Karpas-422 (cell line): ENCODE measurements at regions not wholly inside any gene's neighbourhood (a gene's known extent, or its start where the extent isn't known, plus 50 kb on each side); places are given as distances from the start of the nearest gene placed in this dataset.

Source experiments
- DNase-seq: peaks from one replicate; pipeline ENCODE4 v3.0.0-alpha.2; 2015
- H2AFZ ChIP-seq: fragments of 200-600 bp; sonication (generic); 2 replicates; pipeline ENCODE4 v1.6.1; 2014; ENCODE audit warnings: antibody characterized with exemption, low read length, mixed read lengths
- H3K27ac ChIP-seq: fragments of 200-600 bp; sonication (generic); 2 replicates; pipeline ENCODE4 v1.5.1; 2014; ENCODE audit warnings: mild to moderate bottlenecking, low read length, moderate library complexity
- H3K27me3 ChIP-seq: fragments of 200-600 bp; sonication (generic); 2 replicates; pipeline ENCODE4 v1.6.1; 2014; ENCODE audit warnings: low read length, mixed read lengths
- H3K36me3 ChIP-seq: fragments of 200-600 bp; sonication (generic); 2 replicates; pipeline ENCODE4 v1.6.1; 2014; ENCODE audit warnings: low read length, mixed read lengths; ENCODE audit not compliant: insufficient read depth
- H3K4me1 ChIP-seq: fragments of 200-600 bp; sonication (generic); 2 replicates; pipeline ENCODE4 v1.6.1; 2014; ENCODE audit warnings: mild to moderate bottlenecking, low read length, mixed read lengths
- H3K4me2 ChIP-seq: fragments of 200-600 bp; sonication (generic); 2 replicates; pipeline ENCODE4 v1.6.1; 2014; ENCODE audit warnings: low read length, low read depth, mild to moderate bottlenecking; ENCODE audit not compliant: poor library complexity, severe bottlenecking
- H3K4me3 ChIP-seq: fragments of 200-600 bp; sonication (generic); 2 replicates; pipeline ENCODE4 v1.5.1; 2014; ENCODE audit warnings: mild to moderate bottlenecking, antibody characterized with exemption, low read length, mixed read lengths
- H3K79me2 ChIP-seq: fragments of 200-600 bp; sonication (generic); 2 replicates; pipeline ENCODE4 v1.6.1; 2014; ENCODE audit warnings: mild to moderate bottlenecking, low read length, mixed read lengths
- H3K9ac ChIP-seq: fragments of 200-600 bp; sonication (generic); 2 replicates; pipeline ENCODE4 v1.6.0; 2014; ENCODE audit warnings: low read length
- H3K9me2 ChIP-seq: fragments of 200-600 bp; sonication (generic), shearing (Covaris generic); replicated peaks from 2 replicates; pipeline ENCODE4 v1.6.0; 2014; ENCODE audit warnings: mild to moderate bottlenecking, low read length, moderate library complexity; ENCODE audit not compliant: insufficient read depth
- H3K9me3 ChIP-seq: fragments of 300-700, 200-600 bp; sonication (generic); 2 replicates; pipeline ENCODE4 v1.6.1; 2014; ENCODE audit warnings: low read length, mixed read lengths
- H4K20me1 ChIP-seq: fragments of 200-600 bp; sonication (generic); 2 replicates; pipeline ENCODE4 v1.6.1; 2014; ENCODE audit warnings: mild to moderate bottlenecking, antibody characterized with exemption, low read length, low read depth; ENCODE audit not compliant: insufficient read depth

DNA sequence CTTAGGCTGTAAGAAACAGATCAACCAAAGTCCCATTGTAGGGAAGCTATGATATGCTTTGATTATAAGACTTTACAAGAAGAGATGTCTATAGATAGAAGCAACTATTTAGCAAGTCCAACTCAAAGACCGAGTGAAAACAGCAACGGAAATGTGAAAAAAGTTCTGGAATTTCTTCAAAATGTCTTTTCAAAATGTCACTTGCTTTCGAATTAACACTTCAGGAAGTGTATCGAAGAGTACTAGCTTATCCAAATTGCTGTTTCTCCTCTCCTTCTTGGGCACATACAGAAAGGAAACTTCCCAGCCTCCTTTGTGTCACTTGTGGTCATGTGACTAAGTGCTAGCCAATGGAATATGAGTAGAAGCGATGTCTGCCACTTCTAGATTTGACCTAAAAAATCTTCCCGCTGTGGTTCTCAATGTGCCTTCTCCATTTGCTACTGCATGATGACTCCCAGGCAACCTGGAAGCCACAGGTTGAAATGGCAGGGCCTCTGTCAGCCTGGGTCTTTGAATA, 89.9 kb downstream of the TSEN15 start:
- no peaks in the 10 kb centered on the region for H3K36me3 ChIP-seq
- H3K27me3 ChIP-seq: no peaks in the 10 kb centered on the region
- H3K9ac ChIP-seq: no peak overlapping the region
- H3K4me3 ChIP-seq: no peak overlapping the region
- no peak overlapping the region for H3K4me2 ChIP-seq
- H2AFZ ChIP-seq: no peak overlapping the region
- H3K9me2 ChIP-seq: no peaks in the 10 kb centered on the region
- no peaks in the 10 kb centered on the region for H4K20me1 ChIP-seq
- H3K79me2 ChIP-seq: no peaks in the 10 kb centered on the region
- DNase-seq: no peak
- H3K9me3 ChIP-seq: no peaks in the 10 kb centered on the region
- H3K27ac ChIP-seq: no peak overlapping the region
- no peaks in the 10 kb centered on the region for H3K4me1 ChIP-seq

DNA sequence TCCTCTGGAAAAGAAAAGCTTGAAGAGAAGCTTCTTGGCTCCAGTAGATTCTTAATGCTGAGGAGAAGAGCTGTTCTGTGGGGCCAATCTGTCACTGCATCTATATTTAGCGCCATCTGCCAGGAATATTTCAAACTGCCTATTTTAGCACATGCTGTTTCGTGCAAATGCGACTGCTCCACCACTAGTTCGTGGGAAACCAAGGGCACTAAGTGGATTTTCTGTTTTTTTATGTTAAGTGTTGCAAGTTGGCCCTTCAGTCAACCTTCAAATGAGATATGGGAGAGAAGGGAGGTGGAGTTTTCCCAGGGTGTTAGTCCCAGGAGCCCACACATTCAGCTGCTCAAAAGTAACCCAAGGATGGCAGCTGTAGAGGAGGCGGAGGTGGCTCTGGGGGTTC, 91.9 kb downstream of the TSEN15 start:
- Histone ChIP-seq H3K27ac (no peak overlapping the region), H3K9me3 (no peaks in the 10 kb centered on the region), H3K9ac (no peak overlapping the region), H3K36me3 (no peaks in the 10 kb centered on the region), H3K4me1 (no peaks in the 10 kb centered on the region), H3K27me3 (no peaks in the 10 kb centered on the region), H3K4me2 (no peak overlapping the region), H4K20me1 (no peaks in the 10 kb centered on the region), H3K4me3 (no peak overlapping the region), H2AFZ (no peak overlapping the region), H3K9me2 (no peaks in the 10 kb centered on the region), H3K79me2 (no peaks in the 10 kb centered on the region)
- DNase-seq: no peak

DNA sequence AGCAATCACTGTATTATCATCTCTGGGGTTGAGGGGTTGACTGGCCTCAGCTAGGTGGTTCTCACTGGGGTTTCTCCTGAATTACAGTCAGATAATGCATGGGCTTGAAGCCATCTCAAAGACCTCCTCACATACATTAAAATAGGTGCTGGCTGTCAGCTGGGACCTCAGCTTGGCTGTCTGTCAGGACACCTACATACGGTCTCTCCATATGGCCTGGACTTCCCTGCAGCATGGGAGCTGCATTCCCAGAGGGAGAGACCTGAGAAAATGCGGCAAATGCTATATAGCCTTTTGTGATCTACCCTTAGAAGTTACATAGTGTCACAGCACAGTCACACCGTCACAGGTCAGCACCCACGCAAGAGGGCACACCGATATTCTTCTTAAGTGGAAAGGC, 93.6 kb downstream of the TSEN15 start:
- H3K4me2 ChIP-seq: no peak overlapping the region
- H3K9me3 ChIP-seq: no peaks in the 10 kb centered on the region
- H3K4me1 ChIP-seq: no peaks in the 10 kb centered on the region
- H3K9me2 ChIP-seq: no peaks in the 10 kb centered on the region
- no peaks in the 10 kb centered on the region for H3K79me2 ChIP-seq
- no peaks in the 10 kb centered on the region for H3K36me3 ChIP-seq
- no peak for DNase-seq
- no peak overlapping the region for H3K27ac ChIP-seq
- no peak overlapping the region for H3K9ac ChIP-seq
- no peaks in the 10 kb centered on the region for H4K20me1 ChIP-seq
- no peak overlapping the region for H2AFZ ChIP-seq
- no peak overlapping the region for H3K4me3 ChIP-seq
- no peaks in the 10 kb centered on the region for H3K27me3 ChIP-seq

DNA sequence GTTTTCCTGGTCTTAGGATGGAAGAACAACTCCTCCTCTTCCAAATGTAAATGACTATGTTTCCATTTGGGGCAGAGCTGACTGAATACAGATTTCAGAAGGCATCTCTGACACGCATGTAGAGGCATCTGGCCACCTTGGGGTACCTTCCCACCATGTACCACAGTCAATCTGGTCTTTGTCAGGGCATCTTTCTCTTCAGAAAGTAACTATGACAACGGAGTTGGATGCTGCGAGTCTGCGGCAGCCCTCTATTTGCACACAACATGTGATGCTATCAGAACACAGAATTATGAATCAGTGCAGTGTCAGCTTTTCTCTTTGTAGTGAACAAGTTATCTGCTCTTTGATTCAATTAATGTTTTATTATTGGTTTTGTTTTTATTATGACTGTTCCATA, 94.7 kb downstream of the TSEN15 start:
- Histone ChIP-seq H3K9me3 (no peaks in the 10 kb centered on the region), H3K27me3 (no peaks in the 10 kb centered on the region), H3K27ac (no peak overlapping the region), H3K9ac (no peak overlapping the region), H4K20me1 (no peaks in the 10 kb centered on the region), H3K9me2 (no peaks in the 10 kb centered on the region), H3K4me3 (no peak overlapping the region), H3K4me2 (no peak overlapping the region), H3K4me1 (no peaks in the 10 kb centered on the region), H2AFZ (no peak overlapping the region), H3K36me3 (no peaks in the 10 kb centered on the region), H3K79me2 (no peaks in the 10 kb centered on the region)
- DNase-seq: no peak

DNA sequence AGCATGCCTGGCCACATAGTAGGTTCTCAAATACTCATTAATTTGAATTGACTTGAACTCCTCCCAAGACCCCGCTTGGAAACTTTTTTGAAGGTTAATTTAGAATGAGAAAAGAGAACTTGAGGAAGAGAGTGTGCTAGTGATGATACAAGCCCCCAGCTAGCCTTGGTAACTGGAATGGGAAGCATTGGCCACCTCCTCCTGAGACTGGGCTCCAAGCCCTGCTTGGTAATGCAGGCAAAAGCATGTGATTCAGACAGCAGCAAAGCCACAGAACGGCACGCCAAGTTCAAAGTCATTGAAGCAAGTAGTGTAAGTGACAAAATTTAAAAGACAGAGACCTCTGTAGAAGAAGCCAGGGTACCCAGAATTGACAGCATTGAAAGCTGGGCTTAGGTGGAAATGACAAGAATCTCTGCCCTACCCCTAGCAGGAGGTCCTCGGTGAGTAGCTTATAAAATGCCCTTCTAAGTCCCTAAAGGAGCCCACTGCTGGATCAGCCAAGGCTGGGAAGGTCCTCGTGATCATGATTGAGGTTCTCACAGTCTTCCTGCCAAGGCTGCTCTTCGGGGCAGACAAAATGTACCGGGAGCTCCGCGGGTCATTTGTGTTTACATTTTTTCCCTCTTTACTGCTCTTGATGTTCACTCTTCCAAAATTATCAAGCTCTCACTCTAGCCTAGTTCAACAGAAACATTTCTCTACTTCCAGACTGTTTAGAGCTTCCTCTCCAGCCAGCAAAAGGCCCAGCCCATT, 99.4 kb downstream of the TSEN15 start:
- Histone ChIP-seq H3K4me3 (no peak overlapping the region), H2AFZ (no peak overlapping the region), H3K4me2 (no peak overlapping the region), H3K79me2 (no peaks in the 10 kb centered on the region), H3K9me3 (no peaks in the 10 kb centered on the region), H4K20me1 (no peaks in the 10 kb centered on the region), H3K27me3 (no peaks in the 10 kb centered on the region), H3K27ac (no peak overlapping the region), H3K9ac (no peak overlapping the region), H3K9me2 (no peaks in the 10 kb centered on the region), H3K4me1 (no peaks in the 10 kb centered on the region), H3K36me3 (no peaks in the 10 kb centered on the region)
- DNase-seq: no peak

DNA sequence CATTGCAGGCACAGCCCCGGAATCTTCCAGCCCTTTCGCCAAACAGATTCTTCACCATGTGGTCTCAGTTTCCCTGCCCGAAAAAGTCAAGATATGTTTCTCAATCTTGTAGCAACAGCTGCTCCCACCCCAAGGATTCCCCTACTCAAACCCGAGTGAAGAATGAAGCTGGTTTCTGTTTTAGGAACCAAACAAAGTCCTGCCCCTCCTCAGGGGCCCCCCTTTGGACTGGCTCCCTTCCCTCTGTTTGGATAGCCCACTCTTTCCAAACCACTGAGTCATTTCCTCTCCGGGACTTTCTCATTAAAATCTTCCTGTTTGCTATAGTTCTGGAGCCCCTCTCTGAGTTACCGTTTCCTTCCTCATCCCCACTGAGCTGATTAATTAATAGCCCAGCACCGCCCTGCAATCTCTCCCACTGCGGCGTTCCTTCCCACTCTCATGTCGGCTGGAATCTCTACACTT, 100.9 kb downstream of the TSEN15 start:
- no peaks in the 10 kb centered on the region for H3K4me1 ChIP-seq
- no peak overlapping the region for H3K27ac ChIP-seq
- H3K9ac ChIP-seq: no peak overlapping the region
- H3K9me3 ChIP-seq: no peaks in the 10 kb centered on the region
- no peaks in the 10 kb centered on the region for H3K79me2 ChIP-seq
- no peak overlapping the region for H3K4me2 ChIP-seq
- no peaks in the 10 kb centered on the region for H3K36me3 ChIP-seq
- H4K20me1 ChIP-seq: no peaks in the 10 kb centered on the region
- H3K27me3 ChIP-seq: no peaks in the 10 kb centered on the region
- H3K9me2 ChIP-seq: no peaks in the 10 kb centered on the region
- no peak overlapping the region for H2AFZ ChIP-seq
- no peak for DNase-seq
- no peak overlapping the region for H3K4me3 ChIP-seq

DNA sequence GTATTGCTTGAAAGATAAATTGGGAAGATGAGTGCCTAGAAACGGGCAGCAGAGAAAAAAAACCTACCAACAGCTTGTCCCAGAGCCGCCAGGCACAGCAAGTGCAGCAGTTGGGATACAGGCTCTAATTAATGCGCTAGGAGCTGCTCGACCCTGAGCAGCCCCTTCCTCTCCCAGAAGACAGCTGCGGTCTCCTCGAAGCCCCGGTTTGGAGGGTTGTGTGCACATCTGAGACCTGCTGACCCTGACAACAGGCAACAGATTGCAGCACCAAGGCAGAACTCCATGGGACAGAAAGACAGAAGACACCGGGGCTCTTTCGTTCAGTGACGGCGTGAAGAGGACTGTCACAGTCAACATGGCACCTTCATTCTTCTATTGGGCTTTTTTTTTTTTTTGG, 101.4 kb downstream of the TSEN15 start:
- H4K20me1 ChIP-seq: no peaks in the 10 kb centered on the region
- H3K27me3 ChIP-seq: no peaks in the 10 kb centered on the region
- no peaks in the 10 kb centered on the region for H3K36me3 ChIP-seq
- no peak for DNase-seq
- no peaks in the 10 kb centered on the region for H3K4me1 ChIP-seq
- no peaks in the 10 kb centered on the region for H3K9me3 ChIP-seq
- H3K4me2 ChIP-seq: no peak overlapping the region
- no peak overlapping the region for H2AFZ ChIP-seq
- no peak overlapping the region for H3K4me3 ChIP-seq
- no peak overlapping the region for H3K9ac ChIP-seq
- H3K27ac ChIP-seq: no peak overlapping the region
- H3K9me2 ChIP-seq: no peaks in the 10 kb centered on the region
- H3K79me2 ChIP-seq: no peaks in the 10 kb centered on the region

DNA sequence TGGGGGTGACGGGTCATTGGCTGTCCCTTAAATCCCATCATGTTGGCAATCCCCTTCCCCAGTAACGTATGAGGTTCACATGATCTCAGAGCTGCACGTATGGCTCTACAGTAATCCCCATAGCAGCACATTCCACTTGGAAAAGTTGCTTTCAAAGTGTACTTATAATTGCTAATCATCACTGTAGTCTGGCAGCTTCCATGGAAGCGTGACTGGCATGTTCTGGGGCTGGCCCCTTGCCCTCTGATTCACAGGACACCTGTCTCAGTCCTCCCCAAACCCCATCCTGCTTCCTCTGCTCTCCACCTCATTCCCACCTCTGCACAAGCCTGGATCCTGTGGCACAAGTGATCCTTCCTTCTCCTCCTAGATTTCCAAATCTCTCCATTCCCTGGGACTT, 102.2 kb downstream of the TSEN15 start:
- no peaks in the 10 kb centered on the region for H3K36me3 ChIP-seq
- no peak for DNase-seq
- no peaks in the 10 kb centered on the region for H4K20me1 ChIP-seq
- H3K4me1 ChIP-seq: no peaks in the 10 kb centered on the region
- H3K9me2 ChIP-seq: no peaks in the 10 kb centered on the region
- no peaks in the 10 kb centered on the region for H3K9me3 ChIP-seq
- no peak overlapping the region for H3K27ac ChIP-seq
- H3K4me2 ChIP-seq: no peak overlapping the region
- no peaks in the 10 kb centered on the region for H3K79me2 ChIP-seq
- H3K27me3 ChIP-seq: no peaks in the 10 kb centered on the region
- H3K9ac ChIP-seq: no peak overlapping the region
- H2AFZ ChIP-seq: no peak overlapping the region
- no peak overlapping the region for H3K4me3 ChIP-seq
